HUDEP-2 (cell line): ENCODE measurements at regions not wholly inside any gene's neighbourhood (a gene's known extent, or its start where the extent isn't known, plus 50 kb on each side); places are given as distances from the start of the nearest gene placed in this dataset.
"Not testable (repeated sequence)": the region's sequence is repeated elsewhere in the genome, so short reads cannot be mapped to it uniquely, and the experiment has no call there.

ENCODE experiments used
- DNase-seq, 76 experiments: peaks; one replicate each; lab custom pipeline; 2025; ENCODE audit not compliant: unreplicated experiment in 76 of 76; lab: John Stamatoyannopoulos, UW

GRCh38 chr2:122255924-122256323, 500.5 kb downstream of the TSN start:
- no peak for DNase-seq

- DNase-seq: no peak
Observed at GRCh38 chr2:122261911-122262310, 506.5 kb downstream of the TSN start.

GRCh38 chr2:122263746-122264145, 508.3 kb downstream of the TSN start:
- DNase-seq: no peak

- no peak for DNase-seq
Observed at GRCh38 chr2:122266636-122267035, 511.2 kb downstream of the TSN start.

GRCh38 chr2:122267947-122268346, 512.5 kb downstream of the TSN start:
- no peak for DNase-seq

GRCh38 chr2:122273785-122274419, 518.5 kb downstream of the TSN start:
- no peak for DNase-seq

GRCh38 chr2:122277956-122278355, 522.5 kb downstream of the TSN start:
- no peak for DNase-seq

GRCh38 chr2:122300758-122301157, 545.3 kb downstream of the TSN start:
- peak in 14 of 76 experiments; percentile 0 to 35 (median 2) for DNase-seq

- no peak for DNase-seq
Observed at GRCh38 chr2:122307763-122308162, 552.3 kb downstream of the TSN start.

GRCh38 chr2:122315306-122315705, 559.9 kb downstream of the TSN start:
- DNase-seq: no peak

- no peak for DNase-seq
Observed at GRCh38 chr2:122319539-122320132, 564.2 kb downstream of the TSN start.

GRCh38 chr2:122322815-122323214, 567.4 kb downstream of the TSN start:
- DNase-seq: no peak

- DNase-seq: no peak
Observed at GRCh38 chr2:122323927-122324326, 568.5 kb downstream of the TSN start.

GRCh38 chr2:122326471-122326870, 571.0 kb downstream of the TSN start:
- no peak for DNase-seq

- DNase-seq: no peak
Observed at GRCh38 chr2:122328816-122329215, 573.4 kb downstream of the TSN start.

GRCh38 chr2:122329278-122329677, 573.8 kb downstream of the TSN start:
- no peak for DNase-seq

GRCh38 chr2:122333932-122334331, 578.5 kb downstream of the TSN start:
- DNase-seq: no peak

GRCh38 chr2:122338000-122338399, 582.5 kb downstream of the TSN start:
- no peak for DNase-seq

GRCh38 chr2:122340246-122340645, 584.8 kb downstream of the TSN start:
- no peak for DNase-seq

- DNase-seq: no peak
Observed at GRCh38 chr2:122341007-122341406, 585.6 kb downstream of the TSN start.

- not testable (repeated sequence) for DNase-seq
Observed at GRCh38 chr2:122352151-122352550, 596.7 kb downstream of the TSN start.

GRCh38 chr2:122357998-122358397, 602.5 kb downstream of the TSN start:
- DNase-seq: no peak

- DNase-seq: no peak
Observed at GRCh38 chr2:122358729-122359128, 603.3 kb downstream of the TSN start.
